ENCODE measurements at regions not wholly inside any gene's neighbourhood (a gene's known extent, or its start where the extent isn't known, plus 50 kb on each side); places are given as distances from the start of the nearest gene placed in this dataset.

- Histone ChIP-seq H3K27ac (ENCODE audit: low read length) (no peak overlapping the region), H3K9me3 (ENCODE audit: control insufficient read depth, insufficient read depth, low read depth, low read length) (no peaks in the 10 kb centered on the region), H3K36me3 (ENCODE audit: control insufficient read depth, insufficient read depth, low read length) (no peaks in the 10 kb centered on the region), H3K4me1 (ENCODE audit: control insufficient read depth, insufficient read depth, low read length) (no peaks in the 10 kb centered on the region), H3K4me3 (ENCODE audit: low read depth in 2 of 2, low read length in 2 of 2) (no peak overlapping the region), H3K27me3 (ENCODE audit: control insufficient read depth, insufficient read depth, low read length) (no peaks in the 10 kb centered on the region)
- CTCF ChIA-PET, result no interaction called here
- POLR2A ChIA-PET, result no interaction called here
- in situ Hi-C loops (cut with HindIII; ENCODE audit: low pct_unique_long_range_greater_than_20kb, low sequenced_read_pairs), result no loop called here
- TF ChIP-seq TCF7L2 (IDR thresholded peaks at IDR 0.05; ENCODE audit: low read depth, low read length), result no peak
- TF ChIP-seq POLR2AphosphoS5 (IDR thresholded peaks at IDR 0.05; ENCODE audit: low read depth, low read length), result no peak
- no peak for TF ChIP-seq SIN3A (IDR thresholded peaks at IDR 0.05; ENCODE audit: borderline replicate concordance, insufficient read depth, low read depth, low read length)
- TF ChIP-seq, protein P1, sequence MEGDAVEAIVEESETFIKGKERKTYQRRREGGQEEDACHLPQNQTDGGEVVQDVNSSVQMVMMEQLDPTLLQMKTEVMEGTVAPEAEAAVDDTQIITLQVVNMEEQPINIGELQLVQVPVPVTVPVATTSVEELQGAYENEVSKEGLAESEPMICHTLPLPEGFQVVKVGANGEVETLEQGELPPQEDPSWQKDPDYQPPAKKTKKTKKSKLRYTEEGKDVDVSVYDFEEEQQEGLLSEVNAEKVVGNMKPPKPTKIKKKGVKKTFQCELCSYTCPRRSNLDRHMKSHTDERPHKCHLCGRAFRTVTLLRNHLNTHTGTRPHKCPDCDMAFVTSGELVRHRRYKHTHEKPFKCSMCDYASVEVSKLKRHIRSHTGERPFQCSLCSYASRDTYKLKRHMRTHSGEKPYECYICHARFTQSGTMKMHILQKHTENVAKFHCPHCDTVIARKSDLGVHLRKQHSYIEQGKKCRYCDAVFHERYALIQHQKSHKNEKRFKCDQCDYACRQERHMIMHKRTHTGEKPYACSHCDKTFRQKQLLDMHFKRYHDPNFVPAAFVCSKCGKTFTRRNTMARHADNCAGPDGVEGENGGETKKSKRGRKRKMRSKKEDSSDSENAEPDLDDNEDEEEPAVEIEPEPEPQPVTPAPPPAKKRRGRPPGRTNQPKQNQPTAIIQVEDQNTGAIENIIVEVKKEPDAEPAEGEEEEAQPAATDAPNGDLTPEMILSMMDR (IDR thresholded peaks at IDR 0.05), result no peak
- TF ChIP-seq, protein P2, sequence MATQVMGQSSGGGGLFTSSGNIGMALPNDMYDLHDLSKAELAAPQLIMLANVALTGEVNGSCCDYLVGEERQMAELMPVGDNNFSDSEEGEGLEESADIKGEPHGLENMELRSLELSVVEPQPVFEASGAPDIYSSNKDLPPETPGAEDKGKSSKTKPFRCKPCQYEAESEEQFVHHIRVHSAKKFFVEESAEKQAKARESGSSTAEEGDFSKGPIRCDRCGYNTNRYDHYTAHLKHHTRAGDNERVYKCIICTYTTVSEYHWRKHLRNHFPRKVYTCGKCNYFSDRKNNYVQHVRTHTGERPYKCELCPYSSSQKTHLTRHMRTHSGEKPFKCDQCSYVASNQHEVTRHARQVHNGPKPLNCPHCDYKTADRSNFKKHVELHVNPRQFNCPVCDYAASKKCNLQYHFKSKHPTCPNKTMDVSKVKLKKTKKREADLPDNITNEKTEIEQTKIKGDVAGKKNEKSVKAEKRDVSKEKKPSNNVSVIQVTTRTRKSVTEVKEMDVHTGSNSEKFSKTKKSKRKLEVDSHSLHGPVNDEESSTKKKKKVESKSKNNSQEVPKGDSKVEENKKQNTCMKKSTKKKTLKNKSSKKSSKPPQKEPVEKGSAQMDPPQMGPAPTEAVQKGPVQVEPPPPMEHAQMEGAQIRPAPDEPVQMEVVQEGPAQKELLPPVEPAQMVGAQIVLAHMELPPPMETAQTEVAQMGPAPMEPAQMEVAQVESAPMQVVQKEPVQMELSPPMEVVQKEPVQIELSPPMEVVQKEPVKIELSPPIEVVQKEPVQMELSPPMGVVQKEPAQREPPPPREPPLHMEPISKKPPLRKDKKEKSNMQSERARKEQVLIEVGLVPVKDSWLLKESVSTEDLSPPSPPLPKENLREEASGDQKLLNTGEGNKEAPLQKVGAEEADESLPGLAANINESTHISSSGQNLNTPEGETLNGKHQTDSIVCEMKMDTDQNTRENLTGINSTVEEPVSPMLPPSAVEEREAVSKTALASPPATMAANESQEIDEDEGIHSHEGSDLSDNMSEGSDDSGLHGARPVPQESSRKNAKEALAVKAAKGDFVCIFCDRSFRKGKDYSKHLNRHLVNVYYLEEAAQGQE (IDR thresholded peaks at IDR 0.05; ENCODE audit: insufficient read depth in 1 of 2, low read depth in 2 of 2, low read length in 1 of 2), result no peak
- DNase-seq (ENCODE audit: low read depth, low spot score) (no peak), ATAC-seq (no peak)
- no TSS peak for BruUV-seq (replicated peaks)
- intact Hi-C loops (cut with micrococcal nuclease; ENCODE audit: unreplicated experiment), result no loop called here
These were observed 1854.9 kb downstream of the TP53TG3F start for GRCh38 chr16:35314298-35314697.

GRCh38 chr16:35319536-35320192 lies 1860.3 kb downstream of the TP53TG3F start:
- no peak for TF ChIP-seq TCF7L2 (IDR thresholded peaks at IDR 0.05; ENCODE audit: low read depth, low read length)
- no peak for TF ChIP-seq POLR2AphosphoS5 (IDR thresholded peaks at IDR 0.05; ENCODE audit: low read depth, low read length)
- TF ChIP-seq SIN3A (IDR thresholded peaks at IDR 0.05; ENCODE audit: borderline replicate concordance, insufficient read depth, low read depth, low read length), result no peak
- TF ChIP-seq, protein P2 (IDR thresholded peaks at IDR 0.05; ENCODE audit: insufficient read depth in 1 of 2, low read depth in 2 of 2, low read length in 1 of 2), result no peak
- TF ChIP-seq, protein P1 (IDR thresholded peaks at IDR 0.05), result no peak
- H3K27me3 ChIP-seq (ENCODE audit: control insufficient read depth, insufficient read depth, low read length), result no peaks in the 10 kb centered on the region
- no peaks in the 10 kb centered on the region for H3K4me1 ChIP-seq (ENCODE audit: control insufficient read depth, insufficient read depth, low read length)
- intact Hi-C loops (cut with micrococcal nuclease; ENCODE audit: unreplicated experiment), result no loop called here
- no peaks in the 10 kb centered on the region for H3K9me3 ChIP-seq (ENCODE audit: control insufficient read depth, insufficient read depth, low read depth, low read length)
- H3K36me3 ChIP-seq (ENCODE audit: control insufficient read depth, insufficient read depth, low read length), result no peaks in the 10 kb centered on the region
- BruUV-seq (replicated peaks), result no TSS peak
- in situ Hi-C loops (cut with HindIII; ENCODE audit: low pct_unique_long_range_greater_than_20kb, low sequenced_read_pairs), result no loop called here
- H3K27ac ChIP-seq (ENCODE audit: low read length), result no peak overlapping the region
- no peak for DNase-seq (ENCODE audit: low read depth, low spot score)
- no peak for ATAC-seq
- no peak overlapping the region for H3K4me3 ChIP-seq (ENCODE audit: low read depth in 2 of 2, low read length in 2 of 2)
- ChIA-PET POLR2A (no interaction called here), CTCF (no interaction called here)

Data from Panc1 (cell line).